ENCODE measurements at regions not wholly inside any gene's neighbourhood (a gene's known extent, or its start where the extent isn't known, plus 50 kb on each side); places are given as distances from the start of the nearest gene placed in this dataset.

GRCh38 chr1:96011606-96012005 is 710.0 kb upstream of the PTBP2 start:
- TF ChIP-seq POLR2A (IDR thresholded peaks at IDR 0.05) (no peak), CTCF (IDR thresholded peaks at IDR 0.05 in 4 of 5, conservative IDR thresholded peaks at IDR 0.05 in 1 of 5) (no peak)

Measured in gastrocnemius medialis (tissue), 4 donors.